ENCODE measurements at regions not wholly inside any gene's neighbourhood (a gene's known extent, or its start where the extent isn't known, plus 50 kb on each side); places are given as distances from the start of the nearest gene placed in this dataset.

DNA sequence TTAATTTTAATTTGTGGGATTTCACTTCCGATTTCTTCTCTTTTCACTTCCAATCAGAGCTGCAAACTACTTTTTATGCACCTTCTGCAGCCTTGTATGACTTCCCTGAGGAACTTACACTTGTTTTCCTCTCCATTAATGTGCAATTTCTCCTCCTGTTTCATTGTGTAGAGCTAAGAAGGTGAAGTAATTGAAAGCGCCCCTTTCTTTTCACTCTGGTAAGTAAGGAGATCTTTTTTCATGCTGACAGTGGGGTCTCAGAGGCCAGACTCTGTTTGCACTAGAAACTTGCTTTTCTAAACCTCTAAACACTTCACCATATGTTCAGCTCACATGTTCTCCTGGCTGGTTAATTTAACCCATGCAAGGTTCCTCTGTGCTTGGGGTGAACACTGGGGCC is 117.0 kb downstream of the FANCF start:
- H4K20me1 ChIP-seq (ENCODE audit: insufficient read depth), result no peaks in the 10 kb centered on the region
- H3K27ac ChIP-seq (ENCODE audit: low read depth in 2 of 2, low read length in 1 of 2), result no peak overlapping the region
- H2AFZ ChIP-seq (ENCODE audit: low read depth), result no peak overlapping the region
- H3K36me3 ChIP-seq (replicated peaks in 1 of 2; ENCODE audit: control insufficient read depth in 1 of 2, insufficient read depth in 2 of 2, low read length in 1 of 2), result no peaks in the 10 kb centered on the region
- TF ChIP-seq MEF2A (IDR thresholded peaks at IDR 0.05; ENCODE audit: borderline replicate concordance, low read depth) (no peak), ELF1 (IDR thresholded peaks at IDR 0.05) (no peak), EZH2phosphoT487 (IDR thresholded peaks at IDR 0.05; ENCODE audit: borderline replicate concordance, low read depth) (no peak), NFIC (IDR thresholded peaks at IDR 0.05; ENCODE audit: borderline replicate concordance) (no peak), EP300 (IDR thresholded peaks at IDR 0.05; ENCODE audit: borderline replicate concordance in 1 of 2, low read depth in 1 of 2, low read length in 1 of 2) (no peak), TAF1 (IDR thresholded peaks at IDR 0.05; ENCODE audit: borderline replicate concordance, low read depth, low read length) (no peak), GATA2 (CRISPR knock-in tag; IDR thresholded peaks at IDR 0.05) (no peak), RFX5 (IDR thresholded peaks at IDR 0.05; ENCODE audit: low read length) (no peak), CHD2 (IDR thresholded peaks at IDR 0.05; ENCODE audit: low read length, partially characterized antibody) (no peak), SMC3 (IDR thresholded peaks at IDR 0.05; ENCODE audit: low read depth, low read length) (no peak), NRF1 (IDR thresholded peaks at IDR 0.05; ENCODE audit: low read depth, low read length) (no peak), FOXM1 (IDR thresholded peaks at IDR 0.05; ENCODE audit: low read depth) (no peak), FOXJ3 (CRISPR knock-in tag; IDR thresholded peaks at IDR 0.05) (no peak), MXI1 (IDR thresholded peaks at IDR 0.05; ENCODE audit: low read depth, low read length) (no peak), RCOR1 (IDR thresholded peaks at IDR 0.05; ENCODE audit: low read length) (no peak), JUND (IDR thresholded peaks at IDR 0.05) (no peak), RXRA (IDR thresholded peaks at IDR 0.05; ENCODE audit: borderline replicate concordance, low read depth) (no peak)
- TF ChIP-seq, protein P1, sequence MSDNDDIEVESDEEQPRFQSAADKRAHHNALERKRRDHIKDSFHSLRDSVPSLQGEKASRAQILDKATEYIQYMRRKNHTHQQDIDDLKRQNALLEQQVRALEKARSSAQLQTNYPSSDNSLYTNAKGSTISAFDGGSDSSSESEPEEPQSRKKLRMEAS (IDR thresholded peaks at IDR 0.05; ENCODE audit: low read depth), result no peak
- TF ChIP-seq, protein P2, sequence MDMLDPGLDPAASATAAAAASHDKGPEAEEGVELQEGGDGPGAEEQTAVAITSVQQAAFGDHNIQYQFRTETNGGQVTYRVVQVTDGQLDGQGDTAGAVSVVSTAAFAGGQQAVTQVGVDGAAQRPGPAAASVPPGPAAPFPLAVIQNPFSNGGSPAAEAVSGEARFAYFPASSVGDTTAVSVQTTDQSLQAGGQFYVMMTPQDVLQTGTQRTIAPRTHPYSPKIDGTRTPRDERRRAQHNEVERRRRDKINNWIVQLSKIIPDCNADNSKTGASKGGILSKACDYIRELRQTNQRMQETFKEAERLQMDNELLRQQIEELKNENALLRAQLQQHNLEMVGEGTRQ (IDR thresholded peaks at IDR 0.05; ENCODE audit: borderline replicate concordance, low read depth, low read length), result no peak
- TF ChIP-seq, protein P3, sequence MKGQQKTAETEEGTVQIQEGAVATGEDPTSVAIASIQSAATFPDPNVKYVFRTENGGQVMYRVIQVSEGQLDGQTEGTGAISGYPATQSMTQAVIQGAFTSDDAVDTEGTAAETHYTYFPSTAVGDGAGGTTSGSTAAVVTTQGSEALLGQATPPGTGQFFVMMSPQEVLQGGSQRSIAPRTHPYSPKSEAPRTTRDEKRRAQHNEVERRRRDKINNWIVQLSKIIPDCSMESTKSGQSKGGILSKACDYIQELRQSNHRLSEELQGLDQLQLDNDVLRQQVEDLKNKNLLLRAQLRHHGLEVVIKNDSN (IDR thresholded peaks at IDR 0.05; ENCODE audit: borderline replicate concordance, low read depth), result no peak
- H3K79me2 ChIP-seq (ENCODE audit: insufficient read depth), result no peaks in the 10 kb centered on the region
- CTCF ChIA-PET, result interaction anchor here (1.4 kb wide), 1 partner anchor 31 kb away, joined by 3 read pairs; no protein-coding TSS in a partner anchor
- no peak overlapping the region for H3K4me3 ChIP-seq (ENCODE audit: low read depth in 2 of 2, low read length in 1 of 2)
- POLR2A ChIA-PET, result no interaction called here
- DNase-seq, result no peak
- 68% methylated on average over 2 of the region's 2 CpGs for WGBS (ENCODE audit: low lambda C conversion rate)
- H3F3A ChIP-seq (replicated peaks; ENCODE audit: insufficient read depth), result no peaks in the 10 kb centered on the region
- no peaks in the 10 kb centered on the region for H3K27me3 ChIP-seq (ENCODE audit: insufficient read depth)
- no peak overlapping the region for H3K4me2 ChIP-seq
- peaks cover 0 to 3% of the 10 kb centered on the region in 2 experiments; a peak in 1 of 4 replicates for H3K4me1 ChIP-seq (ENCODE audit: control insufficient read depth in 1 of 2, insufficient read depth in 2 of 2, low read depth in 1 of 2, low read length in 1 of 2)
- H3K9me3 ChIP-seq, result no peaks in the 10 kb centered on the region
- H3K9me2 ChIP-seq, result no peaks in the 10 kb centered on the region
- H3K9ac ChIP-seq, result no peak overlapping the region

Measured in SK-N-SH (cell line).